Neural progenitor cell (in vitro differentiated cells): ENCODE measurements at regions not wholly inside any gene's neighbourhood (a gene's known extent, or its start where the extent isn't known, plus 50 kb on each side); places are given as distances from the start of the nearest gene placed in this dataset.

Source experiments
- DNase-seq: peaks from one replicate; pipeline ENCODE4 v3.0.0-alpha.2; 2016; ENCODE audit warnings: low spot score
- H2AFZ ChIP-seq: fragments of 200-600 bp; sonication (generic); replicated peaks from 2 replicates; pipeline ENCODE4 v1.6.1; 2016; ENCODE audit warnings: antibody characterized with exemption
- H3F3A ChIP-seq: fragments of 200-600 bp; sonication (generic); 2 replicates; pipeline ENCODE4 v1.6.1; 2016; ENCODE audit warnings: antibody characterized with exemption, low read depth
- H3K27ac ChIP-seq: fragments of 200-600 bp; sonication (generic); 2 replicates; pipeline ENCODE4 v1.5.1; 2016; ENCODE audit warnings: mild to moderate bottlenecking
- H3K27me3 ChIP-seq: fragments of 200-600 bp; sonication (generic); 2 replicates; pipeline ENCODE4 v1.6.1; 2016; ENCODE audit warnings: mild to moderate bottlenecking, moderate library complexity
- H3K36me3 ChIP-seq: fragments of 200-600 bp; sonication (generic); 2 replicates; pipeline ENCODE4 v1.5.1; 2016
- H3K4me1 ChIP-seq: fragments of 200-600 bp; sonication (generic); 2 replicates; pipeline ENCODE4 v1.6.1; 2016; ENCODE audit warnings: mixed run types
- H3K4me2 ChIP-seq: fragments of 200-600 bp; sonication (generic); 2 replicates; pipeline ENCODE4 v1.6.1; 2016
- H3K4me3 ChIP-seq: fragments of 200-600 bp; sonication (generic); 2 replicates; pipeline ENCODE4 v1.5.1; 2016
- H3K79me2 ChIP-seq: fragments of 200-600 bp; sonication (generic); 2 replicates; pipeline ENCODE4 v1.6.1; 2016; ENCODE audit warnings: low read depth
- H3K9ac ChIP-seq: fragments of 200-600 bp; sonication (generic); 2 replicates; pipeline ENCODE4 v1.6.1; 2016
- H3K9me3 ChIP-seq: fragments of 200-600 bp; sonication (generic); 2 replicates; pipeline ENCODE4 v1.5.1; 2016; ENCODE audit warnings: low read depth
- H4K20me1 ChIP-seq: fragments of 200-600 bp; sonication (generic); 2 replicates; pipeline ENCODE4 v1.6.1; 2016; ENCODE audit warnings: low read depth
- H3K27ac Mint-ChIP-seq: 3 replicates; pipeline ENCODE4 v1.8.0; 2021; ENCODE audit warnings: mixed read lengths
- H3K27me3 Mint-ChIP-seq: 2 replicates; pipeline ENCODE4 v1.8.0; 2022; ENCODE audit warnings: low read depth, mild to moderate bottlenecking, inconsistent platforms, moderate library complexity, mixed read lengths; ENCODE audit not compliant: insufficient read depth
- H3K36me3 Mint-ChIP-seq: 3 replicates; pipeline ENCODE4 v1.8.0; 2021; ENCODE audit warnings: mixed read lengths
- H3K4me1 Mint-ChIP-seq: 3 replicates; pipeline ENCODE4 v1.8.0; 2021; ENCODE audit warnings: mixed read lengths
- H3K4me3 Mint-ChIP-seq: 3 replicates; pipeline ENCODE4 v1.8.0; 2021; ENCODE audit warnings: mild to moderate bottlenecking, moderate library complexity, mixed read lengths
- H3K9me3 Mint-ChIP-seq: 3 replicates; pipeline ENCODE4 v1.8.0; 2020; ENCODE audit warnings: mixed read lengths
- CTCF ChIP-seq: fragments of 200-600 bp; sonication (generic); IDR thresholded peaks from 2 replicates; pipeline ENCODE4 v1.5.1; 2017; ENCODE audit warnings: antibody characterized with exemption, mild to moderate bottlenecking
- EZH2 ChIP-seq: fragments of 200-600 bp; sonication (generic); IDR thresholded peaks from 2 replicates; pipeline ENCODE4 v1.6.1; 2017; ENCODE audit warnings: antibody characterized with exemption, mild to moderate bottlenecking, moderate library complexity
- EZH2phosphoT487 ChIP-seq: fragments of 200-600 bp; sonication (generic); IDR thresholded peaks from 2 replicates; pipeline ENCODE4 v1.6.1; 2017; ENCODE audit warnings: antibody characterized with exemption

- Mint-ChIP-seq H3K27me3 (peaks cover 13% of the 10 kb centered on the region), H3K4me3 (no peak overlapping the region), H3K27ac (peak overlapping the region; percentile 93), H3K4me1 (peaks cover 12% of the 10 kb centered on the region), H3K36me3 (no peaks in the 10 kb centered on the region), H3K9me3 (no peaks in the 10 kb centered on the region)
- Histone ChIP-seq H2AFZ (no peak overlapping the region), H3K4me2 (no peak overlapping the region), H3K4me1 (no peaks in the 10 kb centered on the region), H3K9me3 (no peaks in the 10 kb centered on the region), H4K20me1 (no peaks in the 10 kb centered on the region), H3K9ac (no peak overlapping the region), H3K27ac (no peak overlapping the region), H3K36me3 (no peaks in the 10 kb centered on the region), H3F3A (peaks cover 4% of the 10 kb centered on the region), H3K27me3 (no peaks in the 10 kb centered on the region), H3K79me2 (no peaks in the 10 kb centered on the region), H3K4me3 (no peak overlapping the region)
- DNase-seq = no peak
- TF ChIP-seq CTCF (no peak), EZH2phosphoT487 (no peak), EZH2 (no peak)
Observed at GRCh38 chr2:236705295-236706105, 135.9 kb downstream of the ACKR3 start.

- H3K9me3 ChIP-seq = no peaks in the 10 kb centered on the region
- H3K9ac ChIP-seq = no peak overlapping the region
- Mint-ChIP-seq H3K9me3 (no peaks in the 10 kb centered on the region), H3K36me3 (no peaks in the 10 kb centered on the region), H3K4me1 (peaks cover 12% of the 10 kb centered on the region), H3K27me3 (peaks cover 13% of the 10 kb centered on the region), H3K4me3 (no peak overlapping the region), H3K27ac (no peak overlapping the region)
- no peaks in the 10 kb centered on the region for H3K36me3 ChIP-seq
- no peak overlapping the region for H3K4me3 ChIP-seq
- no peak for DNase-seq
- H3K27me3 ChIP-seq = no peaks in the 10 kb centered on the region
- no peaks in the 10 kb centered on the region for H3K4me1 ChIP-seq
- no peaks in the 10 kb centered on the region for H4K20me1 ChIP-seq
- peaks cover 4% of the 10 kb centered on the region for H3F3A ChIP-seq
- no peak overlapping the region for H2AFZ ChIP-seq
- no peak overlapping the region for H3K27ac ChIP-seq
- TF ChIP-seq EZH2 (no peak), EZH2phosphoT487 (no peak), CTCF (no peak)
- no peak overlapping the region for H3K4me2 ChIP-seq
- no peaks in the 10 kb centered on the region for H3K79me2 ChIP-seq
Observed at GRCh38 chr2:236706288-236706687, 136.7 kb downstream of the ACKR3 start.

GRCh38 chr2:236706803-236707202 is 137.2 kb downstream of the ACKR3 start:
- Mint-ChIP-seq H3K9me3 (no peaks in the 10 kb centered on the region), H3K4me1 (peaks cover 9% of the 10 kb centered on the region), H3K36me3 (no peaks in the 10 kb centered on the region), H3K27me3 (peaks cover 13% of the 10 kb centered on the region), H3K4me3 (no peak overlapping the region), H3K27ac (peak overlapping the region; percentile 48)
- Histone ChIP-seq H3K9me3 (no peaks in the 10 kb centered on the region), H4K20me1 (no peaks in the 10 kb centered on the region), H3K4me1 (no peaks in the 10 kb centered on the region), H3K27ac (no peak overlapping the region), H3K36me3 (no peaks in the 10 kb centered on the region), H3K79me2 (no peaks in the 10 kb centered on the region), H3K9ac (no peak overlapping the region), H3K27me3 (no peaks in the 10 kb centered on the region), H2AFZ (no peak overlapping the region), H3K4me2 (no peak overlapping the region), H3F3A (peaks cover 4% of the 10 kb centered on the region), H3K4me3 (no peak overlapping the region)
- TF ChIP-seq EZH2 (no peak), EZH2phosphoT487 (no peak)
- no peak for DNase-seq

GRCh38 chr2:236711440-236711839 is 141.8 kb downstream of the ACKR3 start:
- Histone ChIP-seq H2AFZ (no peak overlapping the region), H3K9ac (no peak overlapping the region), H3K36me3 (no peaks in the 10 kb centered on the region), H3K4me3 (no peak overlapping the region), H3K4me2 (no peak overlapping the region), H3K27ac (no peak overlapping the region), H3K4me1 (peaks cover 29% of the 10 kb centered on the region), H3K79me2 (no peaks in the 10 kb centered on the region), H3K27me3 (no peaks in the 10 kb centered on the region), H4K20me1 (no peaks in the 10 kb centered on the region), H3K9me3 (no peaks in the 10 kb centered on the region), H3F3A (peaks cover 20% of the 10 kb centered on the region)
- Mint-ChIP-seq H3K9me3 (no peaks in the 10 kb centered on the region), H3K27me3 (peaks cover 13% of the 10 kb centered on the region), H3K36me3 (no peaks in the 10 kb centered on the region), H3K4me3 (no peak overlapping the region), H3K27ac (no peak overlapping the region), H3K4me1 (peaks cover 45% of the 10 kb centered on the region)
- TF ChIP-seq EZH2phosphoT487 (no peak), EZH2 (no peak), CTCF (no peak)
- DNase-seq = no peak
